ENCODE measurements at regions not wholly inside any gene's neighbourhood (a gene's known extent, or its start where the extent isn't known, plus 50 kb on each side); places are given as distances from the start of the nearest gene placed in this dataset.

GRCh38 chr4:36900446-36900987 lies 344.0 kb upstream of the NWD2 start:
- TF ChIP-seq FOS (IDR thresholded peaks at IDR 0.05; ENCODE audit: borderline replicate concordance, insufficient read depth, low read length) (no peak), EZH2 (IDR thresholded peaks at IDR 0.05; ENCODE audit: borderline replicate concordance, low read depth, low read length, severe bottlenecking) (no peak), POLR2AphosphoS5 (IDR thresholded peaks at IDR 0.05; ENCODE audit: insufficient read depth, low read depth, low read length) (no peak), GATA2 (IDR thresholded peaks at IDR 0.05; ENCODE audit: insufficient read depth, insufficient read length, low read depth, low read length) (no peak), CTCF (IDR thresholded peaks at IDR 0.05; ENCODE audit: extremely low read depth in 1 of 2, insufficient read depth in 1 of 2, low read depth in 1 of 2, low read length in 2 of 2) (no peak), JUN (IDR thresholded peaks at IDR 0.05; ENCODE audit: borderline replicate concordance, insufficient read depth, insufficient read length, low read depth) (no peak), POLR2A (IDR thresholded peaks at IDR 0.05; ENCODE audit: low read depth, low read length) (no peak), MYC (IDR thresholded peaks at IDR 0.05; ENCODE audit: low read depth, low read length) (no peak), MAX (IDR thresholded peaks at IDR 0.05; ENCODE audit: insufficient read depth, insufficient read length) (no peak)
- no peak overlapping the region for H3K27ac ChIP-seq (ENCODE audit: insufficient read depth, low read depth, low read length)
- dilution Hi-C loops (cut with MboI; ENCODE audit: extremely low pct_ligation_motif_present, low sequenced_read_pairs): no loop called here
- no peak overlapping the region for H3K4me3 ChIP-seq (replicated peaks in 1 of 3; ENCODE audit: insufficient read depth in 1 of 3, low read depth in 1 of 3, low read length in 3 of 3)
- ChIA-PET CTCF (no interaction called here), POLR2A (no interaction called here)
- H3K36me3 ChIP-seq (ENCODE audit: control insufficient read depth in 2 of 2, extremely low read depth in 1 of 2, insufficient read depth in 2 of 2, low read length in 2 of 2): no peaks in the 10 kb centered on the region
- no peak overlapping the region for H3K4me2 ChIP-seq (ENCODE audit: insufficient read depth, low read length)
- H2AFZ ChIP-seq (ENCODE audit: low read depth, low read length): no peak overlapping the region
- no peaks in the 10 kb centered on the region for H3K9me1 ChIP-seq (replicated peaks; ENCODE audit: control insufficient read depth, extremely low read depth, insufficient read depth, low read length)
- no peak for FAIRE-seq
- H3K9ac ChIP-seq (replicated peaks; ENCODE audit: extremely low read depth, insufficient read depth, low read length): no peak overlapping the region
- no peaks in the 10 kb centered on the region for H3K4me1 ChIP-seq (ENCODE audit: control insufficient read depth, extremely low read depth, insufficient read depth, low read length)
- DNase-seq (ENCODE audit: low read depth, low spot score): no peak
- no peaks in the 10 kb centered on the region for H3K27me3 ChIP-seq (ENCODE audit: control insufficient read depth in 2 of 2, insufficient read depth in 2 of 2, low read length in 2 of 2)
- no peaks in the 10 kb centered on the region for H3K79me2 ChIP-seq (ENCODE audit: control insufficient read depth, insufficient read depth, low read length)
- intact Hi-C loops (cut with micrococcal nuclease): no loop called here
- no TSS peak for BruUV-seq (replicated peaks)
- H3K9me3 ChIP-seq (replicated peaks; ENCODE audit: control insufficient read depth, insufficient read depth, low read length): no peaks in the 10 kb centered on the region
- H4K20me1 ChIP-seq (replicated peaks; ENCODE audit: control insufficient read depth, extremely low read depth, insufficient read depth, low read length): no peaks in the 10 kb centered on the region
